GM23338 (cell line): ENCODE measurements at regions not wholly inside any gene's neighbourhood (a gene's known extent, or its start where the extent isn't known, plus 50 kb on each side); places are given as distances from the start of the nearest gene placed in this dataset.

Experiments
- CREB1 ChIP-seq: fragments of 250-450 bp; sonication (Bioruptor Pico); IDR thresholded peaks from 2 replicates; pipeline ENCODE4 v1.5.0; 2020; ENCODE audit warnings: low read depth, mild to moderate bottlenecking, moderate library complexity
- CTCF ChIP-seq, 2 experiments: fragments of 200-600 bp in 1 of 2; sonication (generic) in 1 of 2; conservative IDR thresholded peaks; 2 replicates each; pipeline versions ENCODE4 v1.5.1 to v1.6.1; 2016 to 2017; ENCODE audit warnings: antibody characterized with exemption in 2 of 2, low read depth in 2 of 2, mild to moderate bottlenecking in 2 of 2, moderate library complexity in 1 of 2
- EZH2 ChIP-seq: fragments of 200-600 bp; sonication (generic); IDR thresholded peaks from one replicate; pipeline ENCODE4 v1.8.0; 2017; ENCODE audit warnings: antibody characterized with exemption, mild to moderate bottlenecking, low read depth; ENCODE audit not compliant: unreplicated experiment
- EZH2phosphoT487 ChIP-seq: fragments of 200-600 bp; sonication (generic); IDR thresholded peaks from one replicate; pipeline ENCODE4 v1.8.1; 2018; ENCODE audit warnings: antibody characterized with exemption; ENCODE audit not compliant: unreplicated experiment
- JUNB ChIP-seq: IDR thresholded peaks from one replicate; pipeline ENCODE4 v1.6.1; 2016; ENCODE audit warnings: antibody characterized with exemption; ENCODE audit not compliant: unreplicated experiment
- POLR2AphosphoS5 ChIP-seq: IDR thresholded peaks from 2 replicates; pipeline ENCODE4 v1.6.1; 2016; ENCODE audit warnings: antibody characterized with exemption, low read depth
- REST ChIP-seq: IDR thresholded peaks from one replicate; pipeline ENCODE4 v1.6.1; 2018; ENCODE audit warnings: antibody characterized with exemption; ENCODE audit not compliant: unreplicated experiment
- ZNF114 ChIP-seq: fragments of 250-450 bp; sonication (Bioruptor Pico); IDR thresholded peaks from 2 replicates; pipeline ENCODE4 v1.5.0; 2020; ENCODE audit warnings: mild to moderate bottlenecking, moderate library complexity
- ZNF331 ChIP-seq: fragments of 250-450 bp; sonication (Bioruptor Pico); IDR thresholded peaks from 2 replicates; pipeline ENCODE4 v1.5.0; 2020; ENCODE audit warnings: low read depth, mild to moderate bottlenecking, moderate library complexity

- TF ChIP-seq CTCF (conservative IDR thresholded peaks at IDR 0.05; ENCODE audit: low read depth in 2 of 2) (no peak), POLR2AphosphoS5 (no peak), EZH2phosphoT487 (no peak), JUNB (no peak), REST (no peak), ZNF114 (CRISPR knock-in tag) (no peak), EZH2 (no peak), CREB1 (CRISPR knock-in tag) (no peak), ZNF331 (no peak)
These were observed 179.4 kb downstream of the ZBTB18 start for GRCh38 chr1:244230470-244230869.
